H9 (cell line): ENCODE measurements at regions not wholly inside any gene's neighbourhood (a gene's known extent, or its start where the extent isn't known, plus 50 kb on each side); places are given as distances from the start of the nearest gene placed in this dataset.

Experiments
- DNase-seq: peaks from one replicate; pipeline ENCODE4 v3.0.0-alpha.2; 2017
- H2AFZ ChIP-seq: one replicate; pipeline ENCODE4 v1.6.1; 2013; ENCODE audit warnings: mild to moderate bottlenecking, low read length, control low read depth, moderate library complexity
- H2AK5ac ChIP-seq: 2 replicates; pipeline ENCODE4 v1.6.1; 2013; ENCODE audit warnings: low read length, control low read depth, mixed read lengths; ENCODE audit not compliant: insufficient read length
- H2BK120ac ChIP-seq: one replicate; pipeline ENCODE4 v1.6.1; 2013; ENCODE audit warnings: low read depth, mild to moderate bottlenecking, low read length, control low read depth, inconsistent platforms; ENCODE audit not compliant: poor library complexity, severe bottlenecking
- H2BK12ac ChIP-seq: 2 replicates; pipeline ENCODE4 v1.6.1; 2013; ENCODE audit warnings: low read length, control low read depth, mixed read lengths, low read depth; ENCODE audit not compliant: insufficient read length
- H2BK15ac ChIP-seq: 2 replicates; pipeline ENCODE4 v1.6.1; 2013; ENCODE audit warnings: low read depth, low read length, control low read depth
- H2BK20ac ChIP-seq: one replicate; pipeline ENCODE4 v1.6.1; 2013; ENCODE audit warnings: low read depth, mild to moderate bottlenecking, low read length, control low read depth, inconsistent platforms; ENCODE audit not compliant: poor library complexity, severe bottlenecking
- H2BK5ac ChIP-seq: 2 replicates; pipeline ENCODE4 v1.6.1; 2013; ENCODE audit warnings: low read length, control low read depth, mixed read lengths; ENCODE audit not compliant: insufficient read length
- H3K14ac ChIP-seq: 2 replicates; pipeline ENCODE4 v1.6.1; 2013; ENCODE audit warnings: low read length, control low read depth; ENCODE audit not compliant: insufficient read depth
- H3K18ac ChIP-seq: 2 replicates; pipeline ENCODE4 v1.6.1; 2013; ENCODE audit warnings: low read depth, mild to moderate bottlenecking, mixed read lengths, low read length, control low read depth; ENCODE audit not compliant: insufficient read length
- H3K23ac ChIP-seq: 2 replicates; pipeline ENCODE4 v1.6.1; 2013; ENCODE audit warnings: low read length, control low read depth, mixed read lengths, low read depth; ENCODE audit not compliant: insufficient read length
- H3K23me2 ChIP-seq: 2 replicates; pipeline ENCODE4 v1.6.1; 2013; ENCODE audit warnings: low read depth, mild to moderate bottlenecking, mixed read lengths, low read length, control low read depth; ENCODE audit not compliant: insufficient read length, poor library complexity, severe bottlenecking
- H3K27ac ChIP-seq: 2 replicates; pipeline ENCODE4 v1.5.1; 2013; ENCODE audit warnings: low read length, control low read depth, mixed read lengths, low read depth; ENCODE audit not compliant: insufficient read length
- H3K27me3 ChIP-seq: 2 replicates; pipeline ENCODE4 v1.6.1; 2013; ENCODE audit warnings: low read length, control low read depth, inconsistent platforms; ENCODE audit not compliant: insufficient read depth
- H3K4ac ChIP-seq: 2 replicates; pipeline ENCODE4 v1.6.1; 2013; ENCODE audit warnings: low read depth, mild to moderate bottlenecking, control low read depth, inconsistent platforms, low read length, moderate library complexity
- H3K4me1 ChIP-seq: 2 replicates; pipeline ENCODE4 v1.6.1; 2013; ENCODE audit warnings: low read length, control low read depth, inconsistent platforms; ENCODE audit not compliant: insufficient read depth
- H3K4me2 ChIP-seq: 2 replicates; pipeline ENCODE4 v1.6.1; 2013; ENCODE audit warnings: low read length, control low read depth, mixed read lengths; ENCODE audit not compliant: insufficient read length, insufficient read depth
- H3K56ac ChIP-seq: 2 replicates; pipeline ENCODE4 v1.6.1; 2013; ENCODE audit warnings: low read depth, mild to moderate bottlenecking, mixed read lengths, low read length, control low read depth; ENCODE audit not compliant: insufficient read length
- H3K79me1 ChIP-seq: 2 replicates; pipeline ENCODE4 v1.6.1; 2013; ENCODE audit warnings: low read depth, mild to moderate bottlenecking, moderate library complexity, low read length, control low read depth, inconsistent platforms; ENCODE audit not compliant: insufficient read depth, poor library complexity, severe bottlenecking
- H3K79me2 ChIP-seq: 2 replicates; pipeline ENCODE4 v1.6.1; 2013; ENCODE audit warnings: low read length, control low read depth, inconsistent platforms; ENCODE audit not compliant: insufficient read depth
- H3K9ac ChIP-seq: 2 replicates; pipeline ENCODE4 v1.6.1; 2013; ENCODE audit warnings: low read length, control low read depth, mixed read lengths; ENCODE audit not compliant: insufficient read length; ENCODE audit errors: extremely low read depth
- H3K9me3 ChIP-seq: one replicate; pipeline ENCODE4 v1.6.1; 2013; ENCODE audit warnings: low read depth, low read length, inconsistent platforms; ENCODE audit not compliant: control insufficient read depth
- H3T11ph ChIP-seq: one replicate; pipeline ENCODE4 v1.6.1; 2013; ENCODE audit warnings: mild to moderate bottlenecking, low read length, control low read depth, inconsistent platforms
- H4K20me1 ChIP-seq: one replicate; pipeline ENCODE4 v1.6.1; 2013; ENCODE audit not compliant: control insufficient read depth, insufficient read length, insufficient read depth
- H4K5ac ChIP-seq: 2 replicates; pipeline ENCODE4 v1.6.1; 2013; ENCODE audit warnings: low read depth, mild to moderate bottlenecking, mixed read lengths, low read length, control low read depth; ENCODE audit not compliant: insufficient read length
- H4K8ac ChIP-seq: replicated peaks from 2 replicates; pipeline ENCODE4 v1.6.1; 2013; ENCODE audit warnings: low read length, control low read depth, mixed read lengths, low read depth; ENCODE audit not compliant: insufficient read length
- H4K91ac ChIP-seq: 2 replicates; pipeline ENCODE4 v1.6.1; 2013; ENCODE audit warnings: low read depth, mild to moderate bottlenecking, moderate library complexity, mixed read lengths, low read length, control low read depth; ENCODE audit not compliant: insufficient read length
- H3K27ac Mint-ChIP-seq, 3 experiments: 2 replicates in 2 of 3; 3 replicates in 1 of 3; pipeline ENCODE4 v1.8.0; 2020 to 2021; ENCODE audit warnings: mixed read lengths in 3 of 3, mild to moderate bottlenecking in 1 of 3, moderate library complexity in 1 of 3
- H3K27me3 Mint-ChIP-seq: 2 replicates; pipeline ENCODE4 v1.8.0; 2021; ENCODE audit warnings: low read depth, mild to moderate bottlenecking, moderate library complexity, mixed read lengths
- H3K36me3 Mint-ChIP-seq, 3 experiments: 2 replicates in 2 of 3; 3 replicates in 1 of 3; pipeline ENCODE4 v1.8.0; 2020 to 2021; ENCODE audit warnings: low read depth in 3 of 3, mixed read lengths in 3 of 3; ENCODE audit not compliant: insufficient read depth in 1 of 3
- H3K4me1 Mint-ChIP-seq, 2 experiments: 2 replicates each; pipeline ENCODE4 v1.8.0; 2020; ENCODE audit warnings: mixed read lengths in 2 of 2
- H3K4me3 Mint-ChIP-seq, 2 experiments: 2 replicates in 1 of 2; 3 replicates in 1 of 2; pipeline ENCODE4 v1.8.0; 2020 to 2021; ENCODE audit warnings: mild to moderate bottlenecking in 2 of 2, mixed read lengths in 2 of 2, moderate library complexity in 1 of 2
- H3K9me3 Mint-ChIP-seq, 2 experiments: 2 replicates in 1 of 2; 3 replicates in 1 of 2; pipeline ENCODE4 v1.8.0; 2020; ENCODE audit warnings: mild to moderate bottlenecking in 2 of 2, mixed read lengths in 2 of 2, moderate library complexity in 1 of 2
- CTCF ChIP-seq: fragments of 200-600 bp; sonication (generic); conservative IDR thresholded peaks from 3 replicates; pipeline ENCODE4 v1.8.0; 2021; ENCODE audit warnings: antibody characterized with exemption, mild to moderate bottlenecking
- WGBS: extraction: QIAGEN DNeasy Blood & Tissue Kit; methylation state at CpG from one replicate; pipeline ENCODE4 v1.1.7; 2013; ENCODE audit warnings: missing lambda C conversion rate, low lambda C conversion rate, mixed read lengths; ENCODE audit not compliant: insufficient read length; ENCODE audit errors: extremely low coverage; 5-methylcytosine and 5-hydroxymethylcytosine counted together

GRCh38 chr5:53321721-53322120 is 158.7 kb upstream of the FST start:
- H2AK5ac ChIP-seq, result no peak overlapping the region
- H4K8ac ChIP-seq, result no peak overlapping the region
- Mint-ChIP-seq H3K4me1 (peaks cover 2 to 3% of the 10 kb centered on the region in 2 experiments), H3K27me3 (no peaks in the 10 kb centered on the region), H3K27ac (no peak overlapping the region), H3K36me3 (no peaks in the 10 kb centered on the region), H3K4me3 (no peak overlapping the region), H3K9me3 (no peaks in the 10 kb centered on the region; a peak in 1 of 5 replicates)
- no peak overlapping the region for H2AFZ ChIP-seq
- no peak overlapping the region for H2BK120ac ChIP-seq
- H4K5ac ChIP-seq, result no peak overlapping the region
- H3K23me2 ChIP-seq, result no peaks in the 10 kb centered on the region
- H3K27me3 ChIP-seq, result no peaks in the 10 kb centered on the region
- no peak for TF ChIP-seq CTCF
- H3K56ac ChIP-seq, result no peak overlapping the region
- no peak overlapping the region for H2BK12ac ChIP-seq
- H3K9me3 ChIP-seq, result no peaks in the 10 kb centered on the region
- no peak overlapping the region for H3K23ac ChIP-seq
- H2BK20ac ChIP-seq, result no peak overlapping the region
- WGBS, result no CpG with 5 or more reads among the region's 2 CpGs
- no peak overlapping the region for H4K91ac ChIP-seq
- no peak overlapping the region for H2BK5ac ChIP-seq
- no peak overlapping the region for H3K9ac ChIP-seq
- no peak overlapping the region for H3K4ac ChIP-seq
- H3T11ph ChIP-seq, result no peak overlapping the region
- no peak overlapping the region for H3K18ac ChIP-seq
- H3K79me2 ChIP-seq, result no peaks in the 10 kb centered on the region
- H2BK15ac ChIP-seq, result no peak overlapping the region
- DNase-seq, result no peak
- H3K79me1 ChIP-seq, result no peaks in the 10 kb centered on the region
- no peak overlapping the region for H3K14ac ChIP-seq
- no peak overlapping the region for H3K27ac ChIP-seq
- no peaks in the 10 kb centered on the region for H4K20me1 ChIP-seq
- H3K4me2 ChIP-seq, result no peak overlapping the region
- no peaks in the 10 kb centered on the region for H3K4me1 ChIP-seq
